GM18517 (cell line): ENCODE measurements at regions not wholly inside any gene's neighbourhood (a gene's known extent, or its start where the extent isn't known, plus 50 kb on each side); places are given as distances from the start of the nearest gene placed in this dataset.
"Not testable (repeated sequence)": the region's sequence is repeated elsewhere in the genome, so short reads cannot be mapped to it uniquely, and the experiment has no call there.

Experiments
- ATAC-seq: cut with Tn5 transposase; IDR thresholded peaks from one replicate; pipeline ENCODE4 v1.9.1; 2021; ENCODE audit warnings: mild to moderate bottlenecking, moderate library complexity; ENCODE audit not compliant: unreplicated experiment

GRCh38 chr3:8338424-8338823, 163.2 kb upstream of the LMCD1 start:
- ATAC-seq: no peak

- ATAC-seq: no peak
Measured at GRCh38 chr3:8341821-8342247, 159.8 kb upstream of the LMCD1 start.

GRCh38 chr3:8343058-8343457, 158.6 kb upstream of the LMCD1 start:
- ATAC-seq: no peak

GRCh38 chr3:8345398-8345797, 156.2 kb upstream of the LMCD1 start:
- no peak for ATAC-seq

- ATAC-seq: no peak
Measured at GRCh38 chr3:8348076-8348475, 153.5 kb upstream of the LMCD1 start.

GRCh38 chr3:8352475-8352874, 149.1 kb upstream of the LMCD1 start:
- no peak for ATAC-seq

- ATAC-seq: no peak
Measured at GRCh38 chr3:8353364-8353763, 148.3 kb upstream of the LMCD1 start.

GRCh38 chr3:8355346-8355745, 146.3 kb upstream of the LMCD1 start:
- no peak for ATAC-seq

GRCh38 chr3:8356066-8356465, 145.6 kb upstream of the LMCD1 start:
- ATAC-seq: not testable (repeated sequence)

- ATAC-seq: no peak
Measured at GRCh38 chr3:8357859-8358258, 143.8 kb upstream of the LMCD1 start.

- ATAC-seq: no peak
Measured at GRCh38 chr3:8359133-8359532, 142.5 kb upstream of the LMCD1 start.

GRCh38 chr3:8363200-8363599, 138.4 kb upstream of the LMCD1 start:
- no peak for ATAC-seq

- ATAC-seq: no peak
Measured at GRCh38 chr3:8365541-8365940, 136.1 kb upstream of the LMCD1 start.

- no peak for ATAC-seq
Measured at GRCh38 chr3:8366219-8366810, 135.3 kb upstream of the LMCD1 start.

GRCh38 chr3:8368598-8368997, 133.0 kb upstream of the LMCD1 start:
- ATAC-seq: no peak

- ATAC-seq: no peak
Measured at GRCh38 chr3:8369638-8370037, 132.0 kb upstream of the LMCD1 start.

- ATAC-seq: no peak
Measured at GRCh38 chr3:8371085-8371551, 130.5 kb upstream of the LMCD1 start.

- no peak for ATAC-seq
Measured at GRCh38 chr3:8371960-8372463, 129.6 kb upstream of the LMCD1 start.

GRCh38 chr3:8380904-8381704, 120.5 kb upstream of the LMCD1 start:
- ATAC-seq: no peak

GRCh38 chr3:8385848-8386620, 115.6 kb upstream of the LMCD1 start:
- ATAC-seq: no peak

- ATAC-seq: no peak
Measured at GRCh38 chr3:8387571-8387970, 114.1 kb upstream of the LMCD1 start.
